Lower leg skin (tissue), 4 donors: ENCODE measurements at regions not wholly inside any gene's neighbourhood (a gene's known extent, or its start where the extent isn't known, plus 50 kb on each side); places are given as distances from the start of the nearest gene placed in this dataset.
A peak's percentile ranks its signal among the peaks of the same experiment; 100 is the strongest.

Source experiments
- DNase-seq, 2 donors: peaks; one replicate each; pipeline ENCODE4 v3.0.0-alpha.2; 2019; ENCODE audit warnings: low spot score in 2 of 2
- H3K4me3 ChIP-seq: fragments of 200-600 bp; sonication (generic); 2 replicates; pipeline ENCODE4 v1.5.1; 2017; ENCODE audit warnings: mild to moderate bottlenecking, low read depth; ENCODE audit not compliant: poor library complexity, severe bottlenecking
- CTCF ChIP-seq, 3 donors: fragments of 450-650 bp; IDR thresholded peaks; one replicate each; pipeline ENCODE4 v1.5.1; 2016; ENCODE audit warnings: antibody characterized with exemption in 3 of 3, mild to moderate bottlenecking in 3 of 3, moderate library complexity in 2 of 3
- POLR2A ChIP-seq, 2 donors: fragments of 450-650 bp; IDR thresholded peaks; one replicate each; pipeline ENCODE4 v1.6.1; 2016 to 2017; ENCODE audit warnings: antibody characterized with exemption in 2 of 2, mild to moderate bottlenecking in 1 of 2, moderate library complexity in 1 of 2
- WGBS, 2 donors: methylation state at CpG; one replicate each; pipeline ENCODE4 v1.1.5; 2018; 5-methylcytosine and 5-hydroxymethylcytosine counted together
- intact Hi-C: fragments of 100-400 bp; cut with DNase I; formaldehyde crosslinking; loops from one replicate; pipeline ENCODE4 v1.15.0; 2023; ENCODE audit warnings: low total_unique reads

GRCh38 chr1:29448456-29449235 is 212.3 kb downstream of the PTPRU start:
- 78 to 86% methylated on average over 16 of the region's 16 CpGs for WGBS, 2 donors
- TF ChIP-seq CTCF (IDR thresholded peaks at IDR 0.05) (no peak), POLR2A (IDR thresholded peaks at IDR 0.05) (no peak)
- no peak for DNase-seq
- H3K4me3 ChIP-seq = no peak overlapping the region
- intact Hi-C loops = no loop called here

- no peak overlapping the region for H3K4me3 ChIP-seq
- no peak for DNase-seq
- intact Hi-C loops = no loop called here
- 78 to 84% methylated on average over 3 of the region's 3 CpGs for WGBS, 2 donors
- TF ChIP-seq POLR2A (IDR thresholded peaks at IDR 0.05) (no peak), CTCF (IDR thresholded peaks at IDR 0.05) (no peak)
Observed at GRCh38 chr1:29447368-29447767, 211.0 kb downstream of the PTPRU start.

GRCh38 chr1:29444782-29445729 is 208.7 kb downstream of the PTPRU start:
- 60 to 65% methylated on average over 13 of the region's 13 CpGs for WGBS, 2 donors
- intact Hi-C loops = no loop called here
- peak in 1 of 2 donors; percentile 68 for DNase-seq
- no peak overlapping the region for H3K4me3 ChIP-seq
- TF ChIP-seq POLR2A (IDR thresholded peaks at IDR 0.05) (no peak), CTCF (IDR thresholded peaks at IDR 0.05) (no peak)

GRCh38 chr1:29444081-29444715 is 207.9 kb downstream of the PTPRU start:
- 66 to 71% methylated on average over 6 to 8 of the region's 8 CpGs for WGBS, 2 donors
- intact Hi-C loops = no loop called here

More at GRCh38 chr1:29444081-29444715, 207.9 kb downstream of the PTPRU start:
- no peak for TF ChIP-seq POLR2A (IDR thresholded peaks at IDR 0.05)
- no peak for TF ChIP-seq CTCF (IDR thresholded peaks at IDR 0.05)
- peak in 1 of 2 donors; percentile 65 for DNase-seq
- H3K4me3 ChIP-seq = no peak overlapping the region
